CD4-positive, alpha-beta T cell (primary cell): ENCODE measurements at regions not wholly inside any gene's neighbourhood (a gene's known extent, or its start where the extent isn't known, plus 50 kb on each side); places are given as distances from the start of the nearest gene placed in this dataset.

Source experiments
- ATAC-seq: fragments of 200-7000 bp; cut with Tn5 transposase; one replicate; pipeline ENCODE4 v1.10.0; 2022; ENCODE audit warnings: mild to moderate bottlenecking; ENCODE audit not compliant: poor library complexity
- CTCF ChIA-PET: fragments of 350-600 bp; sonication (Branson Sonifier 250); formaldehyde crosslinking; loops from one replicate; lab custom pipeline; 2021; ENCODE audit warnings: antibody characterized with exemption, inconsistent platforms; lab: Charles Lee
- POLR2A ChIA-PET: fragments of 350-600 bp; sonication (Branson Sonifier 250); formaldehyde crosslinking; loops from one replicate; lab custom pipeline; 2021; ENCODE audit warnings: antibody characterized with exemption, inconsistent platforms; lab: Charles Lee
- DNase-seq, 14 experiments: peaks; one replicate each; pipeline ENCODE4 v3.0.0-alpha.2; 2013 to 2020; ENCODE audit warnings: mixed read lengths in 2 of 14
- H3K27ac ChIP-seq, 2 donors: one replicate each; pipeline versions ENCODE4 v1.5.1 to v1.7.0; 2013; ENCODE audit warnings: low read length in 2 of 2, low read depth in 1 of 2, mild to moderate bottlenecking in 1 of 2
- H3K27me3 ChIP-seq, 2 experiments: 1 replicate in 1 of 2; 2 replicates in 1 of 2; pipeline versions ENCODE4 v1.6.1 to v1.7.0; 2013; ENCODE audit warnings: low read length in 2 of 2, control low read depth in 1 of 2, mild to moderate bottlenecking in 1 of 2, moderate library complexity in 1 of 2; ENCODE audit not compliant: insufficient read depth in 2 of 2, control insufficient read depth in 1 of 2
- H3K36me3 ChIP-seq: one replicate; pipeline ENCODE4 v1.6.1; 2013; ENCODE audit warnings: low read length, control low read depth; ENCODE audit not compliant: insufficient read depth
- H3K4me1 ChIP-seq: one replicate; pipeline ENCODE4 v1.6.1; 2013; ENCODE audit warnings: low read length, control low read depth; ENCODE audit not compliant: insufficient read depth
- H3K4me3 ChIP-seq: one replicate; pipeline ENCODE4 v1.5.1; 2013; ENCODE audit warnings: mild to moderate bottlenecking, low read length, moderate library complexity
- H3K9me3 ChIP-seq, 2 experiments: 1 replicate in 1 of 2; 2 replicates in 1 of 2; pipeline versions ENCODE4 v1.6.1 to v1.7.0; 2013; ENCODE audit warnings: low read length in 2 of 2, mild to moderate bottlenecking in 2 of 2, control low read depth in 1 of 2, moderate library complexity in 1 of 2; ENCODE audit not compliant: control insufficient read depth in 1 of 2, insufficient read depth in 1 of 2
- H3K27ac Mint-ChIP-seq: one replicate; pipeline ENCODE4 v1.8.0; 2020; ENCODE audit warnings: mixed read lengths
- H3K27me3 Mint-ChIP-seq: one replicate; pipeline ENCODE4 v1.8.0; 2021; ENCODE audit warnings: mixed read lengths
- H3K36me3 Mint-ChIP-seq: one replicate; pipeline ENCODE4 v1.8.0; 2021; ENCODE audit warnings: low read depth, mixed read lengths
- H3K4me1 Mint-ChIP-seq: one replicate; pipeline ENCODE4 v1.8.0; 2021; ENCODE audit warnings: low read depth, mixed read lengths
- H3K4me3 Mint-ChIP-seq: one replicate; pipeline ENCODE4 v1.8.0; 2020; ENCODE audit warnings: mild to moderate bottlenecking, mixed read lengths
- H3K9me3 Mint-ChIP-seq: one replicate; pipeline ENCODE4 v1.8.0; 2020; ENCODE audit warnings: mixed read lengths
- intact Hi-C, 2 experiments: fragments of 100-400 bp; cut with DNase I in 1 of 2; cut with micrococcal nuclease in 1 of 2; formaldehyde crosslinking; loops; one replicate each; pipeline versions ENCODE4 v1.15.1 to v1.9.0; 2023 to 2025; cut with DNase I, micrococcal nuclease
- TF ChIP-seq, protein P1 (sequence below): fragments of 200-600 bp; IDR thresholded peaks from one replicate; pipeline ENCODE4 v1.8.0; 2022; ENCODE audit warnings: antibody characterized with exemption, mild to moderate bottlenecking

DNA sequence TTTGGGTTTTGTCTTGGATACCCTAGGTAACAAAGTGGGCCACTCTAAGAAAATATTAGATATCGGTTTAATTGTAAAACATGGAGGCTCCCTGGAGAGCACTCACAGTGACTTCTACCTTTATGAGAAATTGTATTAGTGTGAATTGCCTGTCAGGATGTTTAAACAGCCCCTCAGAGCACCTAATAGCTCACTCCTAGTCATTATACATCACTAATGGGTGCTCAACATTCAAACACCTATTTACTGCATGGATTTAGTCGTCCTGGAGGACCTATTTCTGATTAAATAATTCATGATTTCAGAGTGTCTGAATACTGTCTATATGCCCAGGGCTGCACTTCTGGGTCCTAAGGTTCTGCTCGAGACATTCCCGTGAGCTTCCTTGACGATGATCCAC lies 430.2 kb upstream of the EEF2KMT start:
- no peak overlapping the region for H3K4me3 Mint-ChIP-seq
- ChIA-PET CTCF (no interaction called here), POLR2A (no interaction called here)
- Histone ChIP-seq H3K4me3 (no peak overlapping the region), H3K27ac (no peak overlapping the region), H3K27me3 (no peaks in the 10 kb centered on the region), H3K4me1 (no peaks in the 10 kb centered on the region), H3K36me3 (no peaks in the 10 kb centered on the region), H3K9me3 (no peaks in the 10 kb centered on the region)
- no peaks in the 10 kb centered on the region for H3K4me1 Mint-ChIP-seq
- H3K27me3 Mint-ChIP-seq, result peaks cover 25% of the 10 kb centered on the region
- H3K27ac Mint-ChIP-seq, result no peak overlapping the region
- no peak for ATAC-seq
- no peak for DNase-seq
- no peaks in the 10 kb centered on the region for H3K36me3 Mint-ChIP-seq
- H3K9me3 Mint-ChIP-seq, result no peaks in the 10 kb centered on the region
- intact Hi-C loops, result no loop called here
- TF ChIP-seq, protein P1, sequence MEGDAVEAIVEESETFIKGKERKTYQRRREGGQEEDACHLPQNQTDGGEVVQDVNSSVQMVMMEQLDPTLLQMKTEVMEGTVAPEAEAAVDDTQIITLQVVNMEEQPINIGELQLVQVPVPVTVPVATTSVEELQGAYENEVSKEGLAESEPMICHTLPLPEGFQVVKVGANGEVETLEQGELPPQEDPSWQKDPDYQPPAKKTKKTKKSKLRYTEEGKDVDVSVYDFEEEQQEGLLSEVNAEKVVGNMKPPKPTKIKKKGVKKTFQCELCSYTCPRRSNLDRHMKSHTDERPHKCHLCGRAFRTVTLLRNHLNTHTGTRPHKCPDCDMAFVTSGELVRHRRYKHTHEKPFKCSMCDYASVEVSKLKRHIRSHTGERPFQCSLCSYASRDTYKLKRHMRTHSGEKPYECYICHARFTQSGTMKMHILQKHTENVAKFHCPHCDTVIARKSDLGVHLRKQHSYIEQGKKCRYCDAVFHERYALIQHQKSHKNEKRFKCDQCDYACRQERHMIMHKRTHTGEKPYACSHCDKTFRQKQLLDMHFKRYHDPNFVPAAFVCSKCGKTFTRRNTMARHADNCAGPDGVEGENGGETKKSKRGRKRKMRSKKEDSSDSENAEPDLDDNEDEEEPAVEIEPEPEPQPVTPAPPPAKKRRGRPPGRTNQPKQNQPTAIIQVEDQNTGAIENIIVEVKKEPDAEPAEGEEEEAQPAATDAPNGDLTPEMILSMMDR, result no peak

DNA sequence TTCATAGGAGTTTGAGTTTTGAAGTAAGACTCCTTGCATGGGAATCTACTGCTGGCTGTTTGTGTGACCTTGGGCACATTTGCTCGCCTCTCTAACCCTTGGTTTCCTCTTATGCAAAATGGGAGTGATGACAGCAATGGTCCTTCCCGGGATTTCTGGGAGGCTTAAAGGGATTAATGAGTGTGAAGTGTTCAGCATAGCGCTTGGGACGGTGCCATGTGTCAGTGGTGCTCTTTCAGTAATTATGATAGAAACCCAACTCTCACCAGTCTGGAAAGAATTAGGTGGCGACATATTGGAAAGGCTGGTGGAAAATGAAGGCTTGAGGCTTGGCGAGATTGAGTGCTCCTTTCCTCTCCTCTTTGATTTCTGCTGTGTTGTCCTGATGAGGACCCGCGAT lies 429.2 kb upstream of the EEF2KMT start:
- no peak for DNase-seq
- Mint-ChIP-seq H3K27me3 (peaks cover 32% of the 10 kb centered on the region), H3K4me3 (no peak overlapping the region), H3K9me3 (peaks cover 3% of the 10 kb centered on the region), H3K4me1 (no peaks in the 10 kb centered on the region), H3K36me3 (no peaks in the 10 kb centered on the region), H3K27ac (no peak overlapping the region)
- ChIA-PET CTCF (no interaction called here), POLR2A (no interaction called here)
- no peaks in the 10 kb centered on the region for H3K4me1 ChIP-seq
- intact Hi-C loops, result no loop called here
- no peak overlapping the region for H3K4me3 ChIP-seq
- no peak overlapping the region for H3K27ac ChIP-seq
- no peak for ATAC-seq
- peaks cover 0 to 2% of the 10 kb centered on the region in 2 experiments for H3K27me3 ChIP-seq
- no peaks in the 10 kb centered on the region for H3K36me3 ChIP-seq
- no peaks in the 10 kb centered on the region for H3K9me3 ChIP-seq
- TF ChIP-seq, protein P1, result no peak

DNA sequence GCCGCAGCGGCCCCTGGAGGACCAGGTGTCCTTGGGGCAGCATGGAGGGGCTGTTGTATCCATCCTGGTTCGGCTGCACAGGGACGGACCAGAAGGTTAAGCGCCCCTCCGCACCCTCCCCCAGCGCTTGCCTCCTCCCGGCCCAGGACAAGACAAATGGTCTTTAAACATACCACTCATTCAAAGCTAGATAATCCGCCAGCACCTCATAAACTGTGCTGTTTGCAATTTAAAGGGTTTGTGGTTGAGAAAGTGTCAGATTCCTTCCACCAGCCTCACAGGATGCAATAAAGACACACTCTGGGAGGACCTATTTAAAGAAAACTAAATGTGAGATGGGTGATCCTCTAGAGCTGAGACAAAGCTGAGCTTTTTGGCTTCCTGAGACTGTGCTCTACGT lies 426.2 kb upstream of the EEF2KMT start:
- intact Hi-C loops, result no loop called here
- no peaks in the 10 kb centered on the region for H3K36me3 ChIP-seq
- ChIA-PET POLR2A (no interaction called here), CTCF (no interaction called here)
- H3K27ac ChIP-seq, result no peak overlapping the region
- Mint-ChIP-seq H3K27ac (no peak overlapping the region), H3K36me3 (no peaks in the 10 kb centered on the region), H3K27me3 (peaks cover 25% of the 10 kb centered on the region), H3K9me3 (peaks cover 3% of the 10 kb centered on the region), H3K4me1 (no peaks in the 10 kb centered on the region), H3K4me3 (no peak overlapping the region)
- no peak overlapping the region for H3K4me3 ChIP-seq
- peaks cover 0 to 2% of the 10 kb centered on the region in 2 experiments for H3K27me3 ChIP-seq
- DNase-seq, result no peak
- H3K4me1 ChIP-seq, result no peaks in the 10 kb centered on the region
- ATAC-seq, result no peak
- H3K9me3 ChIP-seq, result no peaks in the 10 kb centered on the region
- TF ChIP-seq, protein P1, result no peak
